ENCODE measurements at regions not wholly inside any gene's neighbourhood (a gene's known extent, or its start where the extent isn't known, plus 50 kb on each side); places are given as distances from the start of the nearest gene placed in this dataset.
"Not testable (repeated sequence)": the region's sequence is repeated elsewhere in the genome, so short reads cannot be mapped to it uniquely, and the experiment has no call there.

GRCh38 chr13:74264333-74264732 is 130.1 kb upstream of the KLF12 start:
- DNase-seq: no peak

GRCh38 chr13:74260420-74260819 is 126.2 kb upstream of the KLF12 start:
- not testable (repeated sequence) for DNase-seq

- DNase-seq: no peak
These were observed 125.4 kb upstream of the KLF12 start for GRCh38 chr13:74259641-74260040.

GRCh38 chr13:74258961-74259360 is 124.8 kb upstream of the KLF12 start:
- DNase-seq: no peak

GRCh38 chr13:74256969-74257368 is 122.8 kb upstream of the KLF12 start:
- DNase-seq: no peak

GRCh38 chr13:74253161-74253560 is 119.0 kb upstream of the KLF12 start:
- DNase-seq: no peak

GRCh38 chr13:74251778-74252519 is 117.7 kb upstream of the KLF12 start:
- DNase-seq: no peak

GRCh38 chr13:74250738-74251190 is 116.6 kb upstream of the KLF12 start:
- DNase-seq: no peak

GRCh38 chr13:74248477-74248876 is 114.3 kb upstream of the KLF12 start:
- DNase-seq: no peak

GRCh38 chr13:74246487-74246886 is 112.3 kb upstream of the KLF12 start:
- no peak for DNase-seq

- DNase-seq: no peak
These were observed 109.7 kb upstream of the KLF12 start for GRCh38 chr13:74243637-74244526.

- not testable (repeated sequence) for DNase-seq
These were observed 107.1 kb upstream of the KLF12 start for GRCh38 chr13:74241343-74241742.

- no peak for DNase-seq
These were observed 96.8 kb upstream of the KLF12 start for GRCh38 chr13:74230984-74231501.

GRCh38 chr13:74229242-74229641 is 95.0 kb upstream of the KLF12 start:
- no peak for DNase-seq

- DNase-seq: no peak
These were observed 93.4 kb upstream of the KLF12 start for GRCh38 chr13:74227476-74228158.

GRCh38 chr13:74226791-74227475 is 92.7 kb upstream of the KLF12 start:
- no peak for DNase-seq

GRCh38 chr13:74221752-74222151 is 87.5 kb upstream of the KLF12 start:
- DNase-seq: no peak

- DNase-seq: no peak
These were observed 85.4 kb upstream of the KLF12 start for GRCh38 chr13:74219566-74219965.

- no peak for DNase-seq
These were observed 84.1 kb upstream of the KLF12 start for GRCh38 chr13:74218291-74218690.

GRCh38 chr13:74217811-74218210 is 83.6 kb upstream of the KLF12 start:
- no peak for DNase-seq

- no peak for DNase-seq
These were observed 81.2 kb upstream of the KLF12 start for GRCh38 chr13:74215420-74215819.

GRCh38 chr13:74214321-74214720 is 80.1 kb upstream of the KLF12 start:
- DNase-seq: no peak

Data from NCI-H1436 (cell line).